Skeletal muscle tissue (tissue), 3 donors: ENCODE measurements at regions not wholly inside any gene's neighbourhood (a gene's known extent, or its start where the extent isn't known, plus 50 kb on each side); places are given as distances from the start of the nearest gene placed in this dataset.

ENCODE experiments used
- H3K27ac ChIP-seq: one replicate; pipeline ENCODE4 v1.7.0; 2013; ENCODE audit warnings: mild to moderate bottlenecking, low read depth, low read length, inconsistent platforms
- H3K27me3 ChIP-seq, 3 donors: one replicate each; pipeline ENCODE4 v1.7.0; 2013; ENCODE audit warnings: low read length in 3 of 3; ENCODE audit not compliant: control insufficient read depth in 3 of 3, insufficient read depth in 3 of 3
- H3K36me3 ChIP-seq, 3 donors: one replicate each; pipeline ENCODE4 v1.7.0; 2013; ENCODE audit warnings: low read length in 3 of 3; ENCODE audit not compliant: control insufficient read depth in 3 of 3, insufficient read depth in 3 of 3
- H3K4me1 ChIP-seq, 3 donors: one replicate each; pipeline ENCODE4 v1.7.0; 2013; ENCODE audit warnings: low read length in 3 of 3, mild to moderate bottlenecking in 3 of 3; ENCODE audit not compliant: control insufficient read depth in 3 of 3, insufficient read depth in 3 of 3
- H3K4me3 ChIP-seq, 3 donors: one replicate each; pipeline ENCODE4 v1.7.0; 2013; ENCODE audit warnings: low read length in 3 of 3
- H3K9ac ChIP-seq, 3 donors: one replicate each; pipeline ENCODE4 v1.7.0; 2013; ENCODE audit warnings: low read length in 3 of 3, mild to moderate bottlenecking in 3 of 3, moderate library complexity in 2 of 3, low read depth in 1 of 3
- H3K9me3 ChIP-seq, 3 donors: one replicate each; pipeline ENCODE4 v1.7.0; 2013; ENCODE audit warnings: low read length in 3 of 3; ENCODE audit not compliant: control insufficient read depth in 3 of 3
- donor health status: Osteomylitis.

- H3K4me1 ChIP-seq, result no peaks in the 10 kb centered on the region
- H3K9ac ChIP-seq, result no peak overlapping the region
- no peak overlapping the region for H3K27ac ChIP-seq
- no peaks in the 10 kb centered on the region for H3K27me3 ChIP-seq
- no peaks in the 10 kb centered on the region for H3K36me3 ChIP-seq
- no peaks in the 10 kb centered on the region for H3K9me3 ChIP-seq
- H3K4me3 ChIP-seq, result peak overlapping the region in 1 of 3 donors; percentile 23
These were observed 101.9 kb downstream of the KLF12 start for GRCh38 chr13:74032325-74032724.

DNA sequence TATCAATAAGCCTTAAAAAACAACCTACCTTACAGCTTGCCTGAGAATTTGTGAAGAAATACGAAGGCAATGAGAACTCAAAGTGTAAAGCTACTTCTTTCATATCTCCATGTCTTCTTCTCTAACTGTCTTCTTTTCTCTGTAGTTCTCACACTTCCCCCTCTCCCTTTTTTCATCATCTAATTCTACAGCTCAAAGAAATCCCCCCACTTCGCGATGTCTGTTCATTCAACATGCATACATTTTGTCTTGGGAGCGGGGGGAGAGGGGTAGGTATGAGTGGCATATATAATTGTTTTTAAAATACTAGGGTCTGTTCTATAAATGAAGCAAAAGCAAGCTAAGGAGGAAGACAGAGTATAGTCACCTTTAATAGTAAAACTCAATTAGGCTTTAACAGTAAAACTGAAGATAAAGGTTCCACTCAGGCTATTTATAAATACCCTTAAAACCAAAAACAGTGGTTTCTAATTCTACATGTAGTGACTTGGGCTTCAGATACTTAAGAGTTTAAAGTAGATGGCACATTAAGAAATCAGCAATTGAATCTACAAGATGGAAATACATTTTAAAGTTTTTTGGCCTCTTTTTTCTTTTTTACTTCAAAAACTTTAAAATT is 106.9 kb downstream of the KLF12 start:
- Histone ChIP-seq H3K36me3 (no peaks in the 10 kb centered on the region), H3K4me3 (no peak overlapping the region), H3K9me3 (no peaks in the 10 kb centered on the region), H3K9ac (no peak overlapping the region), H3K27me3 (no peaks in the 10 kb centered on the region), H3K4me1 (no peaks in the 10 kb centered on the region), H3K27ac (no peak overlapping the region)

DNA sequence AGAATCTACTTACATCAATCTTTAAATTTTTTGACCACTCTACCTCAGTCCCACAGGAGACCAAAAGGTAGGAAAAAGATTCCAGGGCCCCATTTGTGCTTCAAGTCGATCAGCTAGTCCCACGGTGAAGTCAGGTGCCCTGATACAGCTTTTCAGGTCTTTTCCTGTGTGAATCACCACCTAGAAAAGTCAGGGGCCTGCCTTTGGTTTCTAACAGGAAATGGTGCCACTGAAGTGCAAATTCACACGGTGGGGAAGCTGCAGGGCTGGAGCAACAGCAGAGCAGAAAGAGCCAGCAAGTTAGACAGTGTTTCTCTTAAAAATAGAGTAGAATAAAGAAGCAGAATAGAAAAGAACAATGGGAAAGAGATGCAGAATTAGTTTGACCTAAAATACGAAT is 107.5 kb downstream of the KLF12 start:
- no peaks in the 10 kb centered on the region for H3K36me3 ChIP-seq
- H3K9me3 ChIP-seq, result no peaks in the 10 kb centered on the region
- H3K4me3 ChIP-seq, result no peak overlapping the region
- H3K9ac ChIP-seq, result no peak overlapping the region
- H3K4me1 ChIP-seq, result no peaks in the 10 kb centered on the region
- no peaks in the 10 kb centered on the region for H3K27me3 ChIP-seq
- H3K27ac ChIP-seq, result no peak overlapping the region

DNA sequence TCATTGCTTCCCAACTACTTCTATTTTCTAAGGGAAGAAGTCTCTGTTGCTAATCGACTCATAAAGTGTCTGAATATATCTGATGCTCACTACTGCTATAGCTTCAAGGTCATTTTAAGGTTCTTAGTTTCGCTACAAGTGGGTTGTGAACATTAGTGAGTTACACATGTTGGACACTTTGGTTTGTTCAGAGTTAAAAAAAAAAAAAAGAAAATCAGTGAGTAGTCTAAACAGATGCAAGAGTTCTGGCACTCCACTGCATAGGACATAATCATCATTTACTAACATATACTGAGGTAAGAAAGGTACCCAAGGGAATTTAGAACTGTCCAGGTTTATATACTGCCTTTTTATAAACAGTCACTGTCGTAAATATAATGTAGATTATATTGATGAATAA is 108.8 kb downstream of the KLF12 start:
- Histone ChIP-seq H3K36me3 (no peaks in the 10 kb centered on the region), H3K27ac (no peak overlapping the region), H3K27me3 (no peaks in the 10 kb centered on the region), H3K9me3 (no peaks in the 10 kb centered on the region), H3K4me1 (no peaks in the 10 kb centered on the region), H3K9ac (no peak overlapping the region), H3K4me3 (no peak overlapping the region)

DNA sequence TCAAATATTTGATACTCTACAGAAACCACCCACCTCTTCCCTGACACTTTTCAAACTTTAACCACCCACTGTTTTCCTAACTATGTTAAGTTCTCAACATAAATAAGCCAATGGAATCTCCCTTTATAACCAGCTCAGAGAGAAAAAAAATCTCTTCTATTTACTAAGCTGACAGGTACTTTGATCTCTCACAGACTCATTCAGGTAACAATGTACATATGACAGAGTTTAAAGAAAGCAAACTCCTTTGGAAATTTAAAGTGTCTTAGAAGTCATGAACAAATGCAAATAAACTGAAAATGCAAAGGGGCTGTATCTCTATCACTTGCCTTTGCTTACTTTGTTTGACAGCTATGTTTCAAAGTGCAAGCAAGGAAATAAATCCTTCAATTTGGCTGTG is 109.3 kb downstream of the KLF12 start:
- H3K9ac ChIP-seq, result no peak overlapping the region
- no peak overlapping the region for H3K4me3 ChIP-seq
- H3K36me3 ChIP-seq, result no peaks in the 10 kb centered on the region
- H3K27ac ChIP-seq, result no peak overlapping the region
- no peaks in the 10 kb centered on the region for H3K27me3 ChIP-seq
- H3K4me1 ChIP-seq, result no peaks in the 10 kb centered on the region
- no peaks in the 10 kb centered on the region for H3K9me3 ChIP-seq

DNA sequence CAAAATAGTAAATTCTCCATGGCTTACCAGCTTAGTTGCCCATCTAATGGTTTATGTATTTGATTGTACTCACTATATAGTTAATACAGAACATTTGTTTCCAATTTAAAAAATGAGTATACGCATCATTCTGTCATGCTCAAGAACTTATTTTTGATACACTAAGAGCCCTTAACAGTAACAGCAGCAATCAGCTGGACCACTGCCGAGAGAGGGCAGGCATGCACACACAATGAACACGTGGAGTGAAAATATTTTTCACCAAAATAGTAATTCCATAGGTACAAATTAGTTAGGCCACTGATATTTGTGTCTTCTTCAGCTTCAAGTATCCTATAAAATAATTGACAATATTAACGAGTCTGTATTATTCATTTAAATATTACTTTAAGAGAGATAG is 109.9 kb downstream of the KLF12 start:
- H3K9ac ChIP-seq, result no peak overlapping the region
- H3K4me1 ChIP-seq, result no peaks in the 10 kb centered on the region
- H3K27ac ChIP-seq, result no peak overlapping the region
- no peaks in the 10 kb centered on the region for H3K27me3 ChIP-seq
- H3K36me3 ChIP-seq, result no peaks in the 10 kb centered on the region
- H3K4me3 ChIP-seq, result no peak overlapping the region
- H3K9me3 ChIP-seq, result no peaks in the 10 kb centered on the region

- H3K36me3 ChIP-seq, result no peaks in the 10 kb centered on the region
- H3K4me3 ChIP-seq, result no peak overlapping the region
These were observed 110.7 kb downstream of the KLF12 start for GRCh38 chr13:74023484-74023883.

DNA sequence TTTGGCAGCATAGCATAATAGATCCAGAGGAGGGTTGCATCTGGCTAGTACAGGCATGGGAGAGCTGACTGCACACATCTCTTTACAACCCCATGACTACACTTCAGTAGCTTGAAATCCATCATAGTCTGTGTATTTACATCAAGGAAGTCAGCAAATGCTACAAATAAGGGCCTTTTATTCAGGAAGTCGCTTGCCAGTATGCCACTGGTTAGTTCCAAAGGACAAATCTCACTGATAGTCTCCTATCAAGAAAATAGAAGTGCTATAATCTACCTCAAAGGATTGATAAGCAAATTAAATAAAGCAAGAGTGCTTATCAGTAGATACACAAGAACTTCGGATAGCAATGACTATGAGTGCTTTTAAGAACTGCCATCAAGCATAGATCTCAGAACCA is 112.7 kb downstream of the KLF12 start:
- Histone ChIP-seq H3K9me3 (no peaks in the 10 kb centered on the region), H3K4me1 (no peaks in the 10 kb centered on the region)

More at GRCh38 chr13:74023484-74023883, 110.7 kb downstream of the KLF12 start:
- Histone ChIP-seq H3K4me1 (no peaks in the 10 kb centered on the region), H3K27ac (no peak overlapping the region), H3K27me3 (no peaks in the 10 kb centered on the region), H3K9ac (no peak overlapping the region), H3K9me3 (no peaks in the 10 kb centered on the region)

GRCh38 chr13:74018062-74018431 is 116.2 kb downstream of the KLF12 start:
- no peak overlapping the region for H3K9ac ChIP-seq
- no peaks in the 10 kb centered on the region for H3K9me3 ChIP-seq
- H3K4me3 ChIP-seq, result no peak overlapping the region
- no peaks in the 10 kb centered on the region for H3K4me1 ChIP-seq
- H3K36me3 ChIP-seq, result no peaks in the 10 kb centered on the region
- H3K27me3 ChIP-seq, result no peaks in the 10 kb centered on the region
- no peak overlapping the region for H3K27ac ChIP-seq

More for the DNA sequence above, 112.7 kb downstream of the KLF12 start:
- no peak overlapping the region for H3K27ac ChIP-seq
- H3K9ac ChIP-seq, result no peak overlapping the region
- no peaks in the 10 kb centered on the region for H3K36me3 ChIP-seq
- H3K27me3 ChIP-seq, result no peaks in the 10 kb centered on the region
- no peak overlapping the region for H3K4me3 ChIP-seq

DNA sequence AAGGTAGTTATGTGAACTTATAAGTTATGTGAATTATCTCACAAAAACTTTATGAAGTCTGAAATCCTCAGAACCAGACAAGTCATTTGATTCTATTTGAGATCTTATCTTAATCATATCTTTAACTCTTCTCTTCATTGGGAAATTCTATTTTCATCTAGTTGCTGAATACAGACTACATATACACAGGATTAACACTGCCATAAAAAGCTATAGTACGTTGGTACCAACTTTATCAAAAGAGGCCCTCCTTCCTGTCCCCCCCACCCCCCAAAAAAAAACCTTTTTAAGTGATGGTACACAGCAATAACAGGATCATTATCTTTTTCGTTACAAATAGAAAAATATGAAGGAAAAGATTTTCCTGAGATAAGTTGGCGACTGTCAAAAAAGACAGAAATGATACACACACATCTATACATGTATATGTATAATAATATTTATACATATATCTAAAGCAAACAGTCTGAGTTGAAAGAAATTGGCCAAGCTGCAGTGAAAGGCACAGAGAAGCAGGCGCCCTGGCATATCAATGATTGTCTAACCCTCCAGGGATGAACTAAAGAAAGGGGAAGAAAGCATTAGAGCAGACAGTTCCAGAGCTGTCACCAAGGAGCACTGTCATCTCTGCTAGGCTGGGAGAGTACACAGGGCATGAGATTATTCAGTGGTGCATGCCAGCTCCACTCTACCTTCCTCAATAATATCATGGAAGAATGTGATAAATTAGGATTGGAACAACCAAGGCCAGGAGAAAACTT is 116.7 kb downstream of the KLF12 start:
- Histone ChIP-seq H3K4me3 (no peak overlapping the region), H3K36me3 (no peaks in the 10 kb centered on the region), H3K9ac (no peak overlapping the region)

More for the DNA sequence above, 116.7 kb downstream of the KLF12 start:
- Histone ChIP-seq H3K4me1 (no peaks in the 10 kb centered on the region), H3K27ac (no peak overlapping the region), H3K9me3 (no peaks in the 10 kb centered on the region), H3K27me3 (no peaks in the 10 kb centered on the region)
